ENCODE measurements at regions not wholly inside any gene's neighbourhood (a gene's known extent, or its start where the extent isn't known, plus 50 kb on each side); places are given as distances from the start of the nearest gene placed in this dataset.

- ChIA-PET CTCF (interaction anchor here (1.0 kb wide), 1 partner anchor 17 kb away, joined by 3 read pairs; no protein-coding TSS in a partner anchor), POLR2A (no interaction called here)
- TF ChIP-seq CTCF (IDR thresholded peaks at IDR 0.05; ENCODE audit: control extremely low read depth, extremely low read depth, low read depth, missing control alignments) = peak; percentile 7
- DNase-seq (ENCODE audit: extremely low spot score) = no peak
These were observed 1992.3 kb downstream of the MAT2B start for GRCh38 chr5:165497707-165498106.

DNA sequence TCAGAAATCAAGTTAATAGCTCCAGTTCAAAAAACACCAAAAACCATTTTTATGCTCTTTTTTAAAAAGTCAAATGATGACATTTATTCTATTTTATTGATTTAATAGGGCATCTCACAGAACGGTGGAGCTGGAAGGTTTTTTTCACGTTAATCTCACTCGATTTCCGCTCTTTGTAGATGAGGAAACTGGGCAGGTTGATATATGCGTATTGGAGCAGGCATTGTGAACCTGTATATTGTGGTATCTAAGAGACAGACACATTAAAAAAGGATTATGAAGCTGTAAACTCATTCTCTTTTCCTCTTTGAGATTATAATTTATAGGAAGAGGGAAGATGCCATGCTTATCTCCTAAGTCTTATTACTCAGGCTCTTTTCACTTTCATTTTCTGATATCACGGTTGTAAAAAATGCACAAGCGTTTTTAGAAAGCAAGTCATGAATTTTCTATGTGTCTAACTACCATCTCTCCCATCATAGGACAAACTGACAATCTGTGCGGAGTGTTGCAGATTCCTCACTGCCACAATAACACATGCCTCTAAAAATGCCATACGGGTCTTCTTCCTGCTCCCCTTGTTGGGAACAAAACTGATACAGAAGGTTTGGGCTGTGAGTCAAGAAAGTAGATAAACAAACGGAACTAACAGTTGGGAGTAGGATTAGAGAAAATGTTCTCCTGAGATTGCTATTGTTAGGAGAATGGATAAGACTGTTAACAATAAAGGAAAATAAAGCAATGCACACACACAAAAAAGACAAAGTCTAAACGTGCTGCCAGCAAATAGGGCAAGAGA, 1997.7 kb downstream of the MAT2B start:
- CTCF ChIA-PET = interaction anchor here (1.0 to 1.5 kb wide), 2 partner anchors 9 to 10 kb away, joined by 3 to 5 read pairs; no protein-coding TSS in a partner anchor
- no peak for TF ChIP-seq CTCF (IDR thresholded peaks at IDR 0.05; ENCODE audit: control extremely low read depth, extremely low read depth, low read depth, missing control alignments)
- no peak for DNase-seq (ENCODE audit: extremely low spot score)
- POLR2A ChIA-PET = no interaction called here

- POLR2A ChIA-PET = no interaction called here
- TF ChIP-seq CTCF (IDR thresholded peaks at IDR 0.05; ENCODE audit: control extremely low read depth, extremely low read depth, low read depth, missing control alignments) = no peak
- DNase-seq (ENCODE audit: extremely low spot score) = no peak
- CTCF ChIA-PET = interaction anchor here (1.2 to 1.3 kb wide), 2 partner anchors 9 to 18 kb away, joined by 3 to 4 read pairs; no protein-coding TSS in a partner anchor
These were observed 1999.3 kb downstream of the MAT2B start for GRCh38 chr5:165504674-165505073.

- no peak for TF ChIP-seq CTCF (IDR thresholded peaks at IDR 0.05; ENCODE audit: control extremely low read depth, extremely low read depth, low read depth, missing control alignments)
- DNase-seq (ENCODE audit: extremely low spot score) = no peak
- POLR2A ChIA-PET = no interaction called here
- CTCF ChIA-PET = no interaction called here
These were observed 2002.9 kb downstream of the MAT2B start for GRCh38 chr5:165508286-165508685.

GRCh38 chr5:165508861-165509260, 2003.4 kb downstream of the MAT2B start:
- ChIA-PET CTCF (no interaction called here), POLR2A (no interaction called here)
- TF ChIP-seq CTCF (IDR thresholded peaks at IDR 0.05; ENCODE audit: control extremely low read depth, extremely low read depth, low read depth, missing control alignments) = no peak
- no peak for DNase-seq (ENCODE audit: extremely low spot score)

DNA sequence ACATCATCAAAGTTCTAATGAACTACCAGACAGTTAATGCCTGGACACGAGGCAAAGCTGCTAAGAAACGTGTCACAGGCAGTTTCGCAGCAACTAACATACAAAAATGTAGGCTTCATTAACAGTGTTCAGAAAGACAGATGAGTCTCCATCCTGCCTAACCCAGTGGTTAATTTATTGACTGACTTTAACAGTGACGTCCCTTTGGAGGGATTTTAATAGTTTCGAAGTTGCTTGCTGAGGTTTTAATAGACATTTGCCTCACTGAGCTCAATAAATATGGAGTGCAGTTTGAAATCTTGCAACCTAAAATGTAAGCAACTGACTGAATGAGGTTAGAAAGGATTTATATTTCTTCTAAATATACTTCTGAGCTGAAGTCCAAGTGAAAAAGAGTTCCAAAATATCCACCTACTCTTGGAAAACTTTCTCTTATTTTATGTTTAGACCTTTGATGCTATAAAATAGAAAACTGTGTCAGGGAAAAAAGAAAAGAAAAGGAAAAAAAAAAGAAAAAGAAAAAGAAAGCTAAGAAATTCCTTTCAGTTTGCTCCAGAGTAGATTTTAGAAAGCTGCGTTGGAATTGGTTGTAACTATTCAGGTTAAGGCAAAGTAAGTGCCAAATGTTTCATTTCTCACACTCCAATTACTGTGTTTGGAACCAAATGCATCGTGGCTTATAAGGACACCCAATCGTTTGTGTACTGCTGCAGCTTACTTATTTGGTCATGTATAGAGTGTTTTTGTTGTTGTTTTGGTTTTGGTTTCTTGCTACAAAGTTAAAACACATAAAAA, 2016.6 kb downstream of the MAT2B start:
- no peak for TF ChIP-seq CTCF (IDR thresholded peaks at IDR 0.05; ENCODE audit: control extremely low read depth, extremely low read depth, low read depth, missing control alignments)
- CTCF ChIA-PET = interaction anchor here (0.9 to 1.3 kb wide), 3 partner anchors 17 to 36 kb away, joined by 3 to 4 read pairs (median 3); no protein-coding TSS in a partner anchor
- no peak for DNase-seq (ENCODE audit: extremely low spot score)
- POLR2A ChIA-PET = no interaction called here

Measured in GM10248 (cell line).